HCT116 (cell line): ENCODE measurements at regions not wholly inside any gene's neighbourhood (a gene's known extent, or its start where the extent isn't known, plus 50 kb on each side); places are given as distances from the start of the nearest gene placed in this dataset.

ENCODE experiments used
- ATAC-seq: fragments of 200-7000 bp; cut with Tn5 transposase; 2 replicates; pipeline ENCODE4 v1.9.1; 2020; ENCODE audit warnings: mild to moderate bottlenecking, moderate library complexity
- BruUV-seq: library from RNA; stranded (reverse); fragments of 400-500 nt; replicated peaks from 2 replicates; lab custom pipeline; 2021; lab: Mats Ljungman, UMichigan
- CTCF ChIA-PET: fragments of 300-600 bp; sonication (Branson Sonifier 250); formaldehyde crosslinking; loops from one replicate; lab custom pipeline; 2021; ENCODE audit warnings: antibody characterized with exemption; lab: Charles Lee
- POLR2A ChIA-PET: fragments of 300-600, 350-600 bp; sonication (Branson Sonifier 250); formaldehyde crosslinking; loops from one replicate; lab custom pipeline; 2021; ENCODE audit warnings: antibody characterized with exemption; lab: Charles Lee
- RAD21 ChIA-PET, 2 experiments: fragments of 300-600 bp; sonication (Branson Sonifier 250); formaldehyde crosslinking; loops; one replicate each; lab custom pipeline; 2023; ENCODE audit warnings: low total read pairs in 2 of 2; ENCODE audit not compliant: uncharacterized antibody in 2 of 2, unreplicated experiment in 2 of 2, low non-redundant PET in 1 of 2; lab: Charles Lee
- DNase-seq: peaks from one replicate; pipeline ENCODE4 v3.0.0-alpha.2; 2010; ENCODE audit warnings: low read depth, low spot score
- H2AFZ ChIP-seq: fragments of 200-600 bp; shearing (Covaris generic), sonication (generic); 2 replicates; pipeline ENCODE4 v1.6.1; 2017; ENCODE audit warnings: low read depth, mixed run types, mixed read lengths, antibody characterized with exemption, low read length; ENCODE audit not compliant: poor library complexity, severe bottlenecking
- H3K27ac ChIP-seq: 2 replicates; pipeline ENCODE4 v1.5.1; 2012; ENCODE audit warnings: low read depth, low read length
- H3K27me3 ChIP-seq: fragments of 200-600 bp; sonication (generic); 2 replicates; pipeline ENCODE4 v1.6.1; 2016; ENCODE audit warnings: mixed run types, low read length, mixed read lengths; ENCODE audit not compliant: insufficient read depth
- H3K36me3 ChIP-seq, 2 experiments: fragments of 200-500 bp in 1 of 2; fragments of 200-600 bp in 1 of 2; sonication (Bioruptor generic) in 1 of 2; sonication (generic) in 1 of 2; 2 replicates each; pipeline versions ENCODE4 v1.5.1 to v1.6.1; 2014 to 2016; ENCODE audit warnings: low read length in 2 of 2, inconsistent platforms in 1 of 2, mixed read lengths in 1 of 2, mixed run types in 1 of 2; ENCODE audit not compliant: insufficient read depth in 2 of 2, control insufficient read depth in 1 of 2
- H3K4me1 ChIP-seq, 2 experiments: fragments of 200-600 bp in 1 of 2; sonication (generic) in 1 of 2; 2 replicates each; pipeline versions ENCODE4 v1.5.1 to v1.6.1; 2012 to 2017; ENCODE audit warnings: low read length in 2 of 2, inconsistent platforms in 1 of 2, mild to moderate bottlenecking in 1 of 2, mixed read lengths in 1 of 2, mixed run types in 1 of 2, moderate library complexity in 1 of 2; ENCODE audit not compliant: insufficient read depth in 2 of 2, control insufficient read depth in 1 of 2
- H3K4me2 ChIP-seq: fragments of 200-600 bp; sonication (generic); 2 replicates; pipeline ENCODE4 v1.6.1; 2017; ENCODE audit warnings: mixed run types, low read length, mixed read lengths
- H3K4me3 ChIP-seq, 2 experiments: fragments of 200-600 bp in 1 of 2; sonication (generic) in 1 of 2; replicated peaks in 1 of 2; 2 replicates each; pipeline ENCODE4 v1.5.1; 2011 to 2016; ENCODE audit warnings: low read length in 2 of 2, control low read depth in 1 of 2, low read depth in 1 of 2, mild to moderate bottlenecking in 1 of 2, mixed read lengths in 1 of 2, mixed run types in 1 of 2
- H3K79me2 ChIP-seq: fragments of 200-600 bp; sonication (generic); 2 replicates; pipeline ENCODE4 v1.6.1; 2017; ENCODE audit warnings: mild to moderate bottlenecking, mixed run types, low read length, moderate library complexity, mixed read lengths; ENCODE audit not compliant: insufficient read depth
- H3K9ac ChIP-seq: fragments of 200-600 bp; sonication (generic); 2 replicates; pipeline ENCODE4 v1.6.1; 2016; ENCODE audit warnings: low read length, mixed read lengths
- H3K9me2 ChIP-seq: fragments of 200-600 bp; sonication (generic), shearing (Covaris generic); 2 replicates; pipeline ENCODE4 v1.6.1; 2017; ENCODE audit warnings: mixed run types, mild to moderate bottlenecking, moderate library complexity; ENCODE audit not compliant: insufficient read depth
- H3K9me3 ChIP-seq, 2 experiments: fragments of 200-500 bp in 1 of 2; fragments of 200-600 bp in 1 of 2; sonication (Bioruptor generic) in 1 of 2; sonication (generic) in 1 of 2; 2 replicates each; pipeline ENCODE4 v1.6.1; 2014 to 2017; ENCODE audit warnings: low read length in 2 of 2, mixed read lengths in 2 of 2, inconsistent platforms in 1 of 2, low read depth in 1 of 2, mild to moderate bottlenecking in 1 of 2, mixed run types in 1 of 2, moderate library complexity in 1 of 2; ENCODE audit not compliant: control insufficient read depth in 1 of 2, insufficient read depth in 1 of 2
- H4K20me1 ChIP-seq: fragments of 200-600 bp; sonication (generic), shearing (Covaris generic); 2 replicates; pipeline ENCODE4 v1.6.1; 2017; ENCODE audit warnings: mixed run types, mild to moderate bottlenecking, moderate library complexity; ENCODE audit not compliant: insufficient read depth
- CBX3 ChIP-seq: IDR thresholded peaks from 2 replicates; pipeline ENCODE4 v1.6.1; 2012; ENCODE audit warnings: low read depth
- EGR1 ChIP-seq: IDR thresholded peaks from 2 replicates; pipeline ENCODE4 v1.6.1; 2012; ENCODE audit warnings: low read depth
- POLR2AphosphoS5 ChIP-seq: IDR thresholded peaks from 2 replicates; pipeline ENCODE4 v1.6.1; 2011; ENCODE audit warnings: mild to moderate bottlenecking, low read depth, low read length, moderate library complexity
- SP1 ChIP-seq: IDR thresholded peaks from 2 replicates; pipeline ENCODE4 v1.6.1; 2012; ENCODE audit warnings: low read depth
- TCF7L2 ChIP-seq: IDR thresholded peaks from 2 replicates; pipeline ENCODE4 v1.7.0; 2011; ENCODE audit warnings: borderline replicate concordance, inconsistent platforms; ENCODE audit not compliant: insufficient read depth, insufficient read length; ENCODE audit errors: extremely low read depth
- YY1 ChIP-seq: IDR thresholded peaks from 2 replicates; pipeline ENCODE4 v1.6.1; 2011; ENCODE audit warnings: low read length, low read depth, moderate library complexity, mild to moderate bottlenecking; ENCODE audit not compliant: insufficient replicate concordance; ENCODE audit errors: extremely low read depth
- ZFX ChIP-seq: fragments of 450-650 bp; IDR thresholded peaks from 2 replicates; pipeline ENCODE4 v1.6.1; 2017
- intact Hi-C: fragments of 100-400 bp; cut with micrococcal nuclease; formaldehyde crosslinking; loops from 2 replicates; pipeline ENCODE4 v1.10.0; 2022
- TF ChIP-seq, protein P1 (sequence below): IDR thresholded peaks from 2 replicates; pipeline ENCODE4 v1.6.1; 2011; ENCODE audit warnings: mild to moderate bottlenecking, low read length, moderate library complexity; ENCODE audit not compliant: insufficient replicate concordance; ENCODE audit errors: extremely low read depth
- TF ChIP-seq, protein P2 (sequence below): IDR thresholded peaks from 2 replicates; pipeline ENCODE4 v1.6.1; 2012

DNA sequence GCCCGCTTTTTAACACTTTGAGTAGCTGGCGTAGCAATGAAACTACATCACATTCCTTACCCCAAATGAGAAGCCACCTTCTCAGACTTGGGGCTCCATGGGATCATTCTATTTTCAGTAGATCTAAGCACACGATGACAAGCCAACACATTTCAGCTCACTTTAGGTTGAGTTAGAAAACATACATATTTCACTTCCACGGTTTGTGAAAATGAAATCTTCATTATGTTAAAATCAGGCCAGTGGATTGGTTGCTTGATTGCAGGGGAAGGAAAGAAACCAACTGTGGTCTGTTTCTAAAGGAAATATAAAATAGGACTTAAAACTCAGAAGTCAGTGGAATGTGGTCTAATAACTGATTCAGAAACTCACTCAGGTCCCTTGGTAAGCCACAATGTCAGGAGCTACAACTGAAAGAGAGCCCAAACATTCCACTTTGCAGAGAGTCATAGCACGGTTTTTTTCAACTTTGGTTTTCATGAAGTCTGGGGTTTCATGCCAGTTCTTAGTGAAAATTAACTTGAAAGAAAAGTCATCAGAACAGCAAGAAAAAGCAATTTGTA, 82.3 kb upstream of the TIAM1 start:
- ATAC-seq (no peak), DNase-seq (no peak)
- ChIA-PET RAD21 (no interaction called here), CTCF (no interaction called here), POLR2A (no interaction called here)
- Histone ChIP-seq H3K27ac (no peak overlapping the region), H2AFZ (no peak overlapping the region), H3K9me3 (no peaks in the 10 kb centered on the region), H3K27me3 (no peaks in the 10 kb centered on the region), H3K9ac (no peak overlapping the region), H3K4me3 (no peak overlapping the region), H3K36me3 (no peaks in the 10 kb centered on the region), H3K79me2 (no peaks in the 10 kb centered on the region), H3K4me2 (no peak overlapping the region), H4K20me1 (no peaks in the 10 kb centered on the region), H3K4me1 (no peaks in the 10 kb centered on the region), H3K9me2 (no peaks in the 10 kb centered on the region)
- intact Hi-C loops: no loop called here
- TF ChIP-seq POLR2AphosphoS5 (no peak), EGR1 (no peak)
- BruUV-seq: no TSS peak

DNA sequence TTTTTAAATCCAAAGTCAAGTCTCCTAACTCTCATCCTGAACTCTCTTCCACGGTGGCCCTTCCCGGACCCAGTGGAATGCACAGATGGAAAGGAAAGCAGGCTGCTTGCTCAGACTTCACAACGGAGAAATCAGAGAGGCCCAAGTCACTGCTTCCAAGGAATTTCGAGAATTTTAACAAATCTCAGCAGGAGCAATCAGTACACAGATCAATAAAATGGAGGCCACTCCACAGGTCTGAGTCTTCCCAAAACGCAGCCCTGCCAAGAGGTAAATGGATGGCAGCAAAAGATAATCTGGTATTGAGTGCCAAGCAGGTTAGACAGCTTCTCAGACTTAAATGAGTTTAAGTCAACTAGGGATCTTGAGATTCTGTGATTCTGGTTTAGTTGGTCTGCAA, 81.1 kb upstream of the TIAM1 start:
- no peak overlapping the region for H3K9ac ChIP-seq
- ATAC-seq (no peak), DNase-seq (no peak)
- no peaks in the 10 kb centered on the region for H3K4me1 ChIP-seq
- H3K27ac ChIP-seq: no peak overlapping the region
- no peaks in the 10 kb centered on the region for H3K79me2 ChIP-seq
- H2AFZ ChIP-seq: no peak overlapping the region
- H3K4me3 ChIP-seq: no peak overlapping the region
- H4K20me1 ChIP-seq: no peaks in the 10 kb centered on the region
- RAD21 ChIA-PET: no interaction called here
- no peaks in the 10 kb centered on the region for H3K27me3 ChIP-seq
- no peaks in the 10 kb centered on the region for H3K9me2 ChIP-seq
- intact Hi-C loops: no loop called here
- TF ChIP-seq, protein P1, sequence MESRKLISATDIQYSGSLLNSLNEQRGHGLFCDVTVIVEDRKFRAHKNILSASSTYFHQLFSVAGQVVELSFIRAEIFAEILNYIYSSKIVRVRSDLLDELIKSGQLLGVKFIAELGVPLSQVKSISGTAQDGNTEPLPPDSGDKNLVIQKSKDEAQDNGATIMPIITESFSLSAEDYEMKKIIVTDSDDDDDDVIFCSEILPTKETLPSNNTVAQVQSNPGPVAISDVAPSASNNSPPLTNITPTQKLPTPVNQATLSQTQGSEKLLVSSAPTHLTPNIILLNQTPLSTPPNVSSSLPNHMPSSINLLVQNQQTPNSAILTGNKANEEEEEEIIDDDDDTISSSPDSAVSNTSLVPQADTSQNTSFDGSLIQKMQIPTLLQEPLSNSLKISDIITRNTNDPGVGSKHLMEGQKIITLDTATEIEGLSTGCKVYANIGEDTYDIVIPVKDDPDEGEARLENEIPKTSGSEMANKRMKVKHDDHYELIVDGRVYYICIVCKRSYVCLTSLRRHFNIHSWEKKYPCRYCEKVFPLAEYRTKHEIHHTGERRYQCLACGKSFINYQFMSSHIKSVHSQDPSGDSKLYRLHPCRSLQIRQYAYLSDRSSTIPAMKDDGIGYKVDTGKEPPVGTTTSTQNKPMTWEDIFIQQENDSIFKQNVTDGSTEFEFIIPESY: no peak
- TF ChIP-seq ZFX (no peak), CBX3 (no peak), TCF7L2 (no peak), YY1 (no peak), SP1 (no peak)
- TF ChIP-seq, protein P2, sequence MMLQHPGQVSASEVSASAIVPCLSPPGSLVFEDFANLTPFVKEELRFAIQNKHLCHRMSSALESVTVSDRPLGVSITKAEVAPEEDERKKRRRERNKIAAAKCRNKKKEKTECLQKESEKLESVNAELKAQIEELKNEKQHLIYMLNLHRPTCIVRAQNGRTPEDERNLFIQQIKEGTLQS: no peak
- CTCF ChIA-PET: interaction anchor here (0.7 kb wide), 1 partner anchor 71 kb away, joined by 3 read pairs; no protein-coding TSS in a partner anchor
- no peaks in the 10 kb centered on the region for H3K9me3 ChIP-seq
- no peaks in the 10 kb centered on the region for H3K36me3 ChIP-seq
- H3K4me2 ChIP-seq: no peak overlapping the region
- POLR2A ChIA-PET: interaction anchor here (0.6 kb wide), 1 partner anchor 17 kb away, joined by 4 read pairs; no protein-coding TSS in a partner anchor
- no TSS peak for BruUV-seq
